Natural killer cell (primary cell): ENCODE measurements at regions not wholly inside any gene's neighbourhood (a gene's known extent, or its start where the extent isn't known, plus 50 kb on each side); places are given as distances from the start of the nearest gene placed in this dataset.

Source experiments
- ATAC-seq, 3 donors: fragments of 150-1000 bp in 2 of 3; fragments of 200-7000 bp in 1 of 3; cut with Tn5 transposase; 1 replicate in 1 of 3; 2 replicates in 2 of 3; pipeline ENCODE4 v1.10.0; 2021; ENCODE audit warnings: mild to moderate bottlenecking in 2 of 3, moderate library complexity in 2 of 3
- DNase-seq, 2 donors: peaks; one replicate each; pipeline versions ENCODE4 v3.0.0 to v3.0.0-alpha.2; 2013 to 2021; ENCODE audit warnings: mixed read lengths in 1 of 2
- H3K27ac ChIP-seq: one replicate; pipeline ENCODE4 v1.5.1; 2013; ENCODE audit warnings: mild to moderate bottlenecking, low read length
- H3K27me3 ChIP-seq: one replicate; pipeline ENCODE4 v1.6.1; 2013; ENCODE audit warnings: low read length; ENCODE audit not compliant: control insufficient read depth, insufficient read depth
- H3K36me3 ChIP-seq: one replicate; pipeline ENCODE4 v1.6.1; 2013; ENCODE audit warnings: low read length; ENCODE audit not compliant: control insufficient read depth, insufficient read depth
- H3K4me1 ChIP-seq: one replicate; pipeline ENCODE4 v1.6.1; 2013; ENCODE audit warnings: low read length; ENCODE audit not compliant: control insufficient read depth, insufficient read depth
- H3K4me3 ChIP-seq: one replicate; pipeline ENCODE4 v1.5.1; 2013; ENCODE audit warnings: low read length
- H3K9me3 ChIP-seq: one replicate; pipeline ENCODE4 v1.6.1; 2013; ENCODE audit warnings: low read length; ENCODE audit not compliant: control insufficient read depth, insufficient read depth
- H3K27ac Mint-ChIP-seq, 2 donors: one replicate each; pipeline ENCODE4 v1.8.0; 2022; ENCODE audit warnings: mild to moderate bottlenecking in 2 of 2, mixed read lengths in 2 of 2, moderate library complexity in 1 of 2
- H3K27me3 Mint-ChIP-seq, 2 donors: one replicate each; pipeline ENCODE4 v1.8.0; 2022; ENCODE audit warnings: low read depth in 2 of 2, mixed read lengths in 2 of 2
- H3K36me3 Mint-ChIP-seq: one replicate; pipeline ENCODE4 v1.8.0; 2022; ENCODE audit warnings: mixed read lengths
- H3K4me1 Mint-ChIP-seq, 2 donors: one replicate each; pipeline ENCODE4 v1.8.0; 2022; ENCODE audit warnings: mixed read lengths in 2 of 2
- H3K4me3 Mint-ChIP-seq: one replicate; pipeline ENCODE4 v1.8.0; 2022; ENCODE audit warnings: mild to moderate bottlenecking, moderate library complexity, mixed read lengths
- H3K9me3 Mint-ChIP-seq, 2 donors: one replicate each; pipeline ENCODE4 v1.8.0; 2022; ENCODE audit warnings: mixed read lengths in 2 of 2
- CTCF ChIP-seq: fragments of 200-600 bp; IDR thresholded peaks from one replicate; pipeline ENCODE4 v1.8.0; 2022; ENCODE audit warnings: antibody characterized with exemption
- WGBS: methylation state at CpG from one replicate; pipeline ENCODE4 v1.1.7; 2013; ENCODE audit warnings: missing lambda C conversion rate; ENCODE audit not compliant: insufficient coverage; 5-methylcytosine and 5-hydroxymethylcytosine counted together
- intact Hi-C: fragments of 100-400 bp; cut with micrococcal nuclease; formaldehyde crosslinking; loops from one replicate; pipeline ENCODE4 v1.14.2; 2022

- H3K27ac Mint-ChIP-seq: peak overlapping the region in 1 of 2 donors; percentile 42
- Histone ChIP-seq H3K4me3 (no peak overlapping the region), H3K27ac (no peak overlapping the region), H3K4me1 (no peaks in the 10 kb centered on the region), H3K9me3 (no peaks in the 10 kb centered on the region), H3K36me3 (no peaks in the 10 kb centered on the region), H3K27me3 (no peaks in the 10 kb centered on the region)
- WGBS: 17% methylated on average over 5 of the region's 7 CpGs
- DNase-seq (no peak), ATAC-seq (peak in 1 of 3 donors; percentile 15)
- no peaks in the 10 kb centered on the region for H3K36me3 Mint-ChIP-seq
- TF ChIP-seq CTCF: no peak
- peaks cover 0 to 8% of the 10 kb centered on the region in 2 donors for H3K27me3 Mint-ChIP-seq
- intact Hi-C loops: no loop called here
- peaks cover 11 to 16% of the 10 kb centered on the region in 2 donors for H3K4me1 Mint-ChIP-seq
- H3K4me3 Mint-ChIP-seq: no peak overlapping the region
- no peaks in the 10 kb centered on the region for H3K9me3 Mint-ChIP-seq
These were observed 179.5 kb upstream of the TBL1X start for GRCh38 chrX:9285342-9285771.

DNA sequence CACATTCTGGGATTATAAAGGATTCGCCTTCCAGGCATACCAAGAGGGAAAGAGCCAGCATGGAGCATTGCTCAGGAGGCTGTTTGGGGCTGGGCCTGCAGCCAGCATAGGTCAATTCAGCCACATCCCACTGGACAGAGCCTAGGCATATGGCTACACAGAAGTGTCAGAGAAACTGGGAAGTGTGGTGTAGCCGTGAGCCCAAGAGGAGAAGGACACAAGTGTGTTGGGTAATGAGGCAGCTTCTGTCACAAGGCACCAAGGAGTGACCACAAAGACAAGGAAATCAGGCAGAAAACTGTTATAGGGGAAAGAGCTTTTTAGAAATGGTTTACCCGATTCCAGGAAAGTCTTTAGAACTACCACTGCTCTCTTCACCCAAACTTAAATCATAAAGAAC lies 178.6 kb upstream of the TBL1X start:
- Histone ChIP-seq H3K4me3 (no peak overlapping the region), H3K27ac (no peak overlapping the region), H3K36me3 (no peaks in the 10 kb centered on the region), H3K27me3 (no peaks in the 10 kb centered on the region), H3K4me1 (no peaks in the 10 kb centered on the region), H3K9me3 (no peaks in the 10 kb centered on the region)
- TF ChIP-seq CTCF: no peak
- no peak overlapping the region for H3K27ac Mint-ChIP-seq
- no peak overlapping the region for H3K4me3 Mint-ChIP-seq
- H3K4me1 Mint-ChIP-seq: peaks cover 14 to 16% of the 10 kb centered on the region in 2 donors
- no peaks in the 10 kb centered on the region for H3K36me3 Mint-ChIP-seq
- no peak for ATAC-seq
- WGBS: 97% methylated on average over 2 of the region's 3 CpGs
- peaks cover 6 to 16% of the 10 kb centered on the region in 2 donors for H3K27me3 Mint-ChIP-seq
- intact Hi-C loops: no loop called here
- DNase-seq: no peak
- no peaks in the 10 kb centered on the region for H3K9me3 Mint-ChIP-seq

GRCh38 chrX:9291629-9292028 lies 173.2 kb upstream of the TBL1X start:
- H3K4me3 ChIP-seq: no peak overlapping the region
- no peaks in the 10 kb centered on the region for H3K36me3 ChIP-seq
- 22% methylated on average over 11 of the region's 22 CpGs for WGBS
- no peak for ATAC-seq
- no peaks in the 10 kb centered on the region for H3K9me3 Mint-ChIP-seq
- no peak overlapping the region for H3K27ac Mint-ChIP-seq
- peaks cover 17 to 55% of the 10 kb centered on the region in 2 donors for H3K27me3 Mint-ChIP-seq
- H3K4me1 Mint-ChIP-seq: peaks cover 0 to 10% of the 10 kb centered on the region in 2 donors
- no peaks in the 10 kb centered on the region for H3K4me1 ChIP-seq
- H3K27ac ChIP-seq: no peak overlapping the region
- H3K4me3 Mint-ChIP-seq: no peak overlapping the region
- DNase-seq: no peak
- no peaks in the 10 kb centered on the region for H3K9me3 ChIP-seq
- TF ChIP-seq CTCF: no peak
- no peaks in the 10 kb centered on the region for H3K36me3 Mint-ChIP-seq
- intact Hi-C loops: no loop called here
- no peaks in the 10 kb centered on the region for H3K27me3 ChIP-seq

DNA sequence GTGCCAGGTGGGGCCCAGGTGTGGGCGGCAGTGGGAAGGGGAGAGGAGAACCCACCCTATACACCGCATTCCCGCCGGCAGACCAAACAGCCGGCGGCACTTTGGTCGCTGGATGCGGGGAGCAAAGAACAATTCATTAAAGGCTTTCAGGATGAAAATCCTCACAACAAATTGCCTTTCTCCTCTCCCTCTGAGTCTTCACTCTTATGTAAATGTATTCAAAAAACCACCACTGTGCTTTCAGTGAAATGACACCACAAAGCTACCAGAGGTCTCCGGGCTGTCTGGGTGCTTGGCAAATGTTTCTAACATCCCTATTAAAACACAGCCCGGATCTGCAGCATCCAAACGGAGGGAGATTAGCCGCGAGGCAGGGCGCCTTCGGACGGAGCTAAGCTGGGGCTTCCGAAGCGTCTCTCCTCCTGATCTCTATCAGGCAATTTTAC lies 171.8 kb upstream of the TBL1X start:
- WGBS: 56% methylated on average over 16 of the region's 18 CpGs

More for the DNA sequence above, 171.8 kb upstream of the TBL1X start:
- Mint-ChIP-seq H3K36me3 (no peaks in the 10 kb centered on the region), H3K9me3 (no peaks in the 10 kb centered on the region), H3K27me3 (peaks cover 17 to 55% of the 10 kb centered on the region in 2 donors), H3K4me1 (peaks cover 0 to 10% of the 10 kb centered on the region in 2 donors), H3K4me3 (no peak overlapping the region), H3K27ac (no peak overlapping the region)
- H3K36me3 ChIP-seq: no peaks in the 10 kb centered on the region
- no peak overlapping the region for H3K4me3 ChIP-seq
- ATAC-seq (no peak), DNase-seq (no peak)
- H3K27me3 ChIP-seq: no peaks in the 10 kb centered on the region
- H3K9me3 ChIP-seq: no peaks in the 10 kb centered on the region
- H3K4me1 ChIP-seq: no peaks in the 10 kb centered on the region
- no peak overlapping the region for H3K27ac ChIP-seq
- TF ChIP-seq CTCF: no peak
- intact Hi-C loops: no loop called here
